Fibroblast of pulmonary artery (primary cell): ENCODE measurements at regions not wholly inside any gene's neighbourhood (a gene's known extent, or its start where the extent isn't known, plus 50 kb on each side); places are given as distances from the start of the nearest gene placed in this dataset.

ENCODE experiments used
- DNase-seq: peaks from one replicate; pipeline ENCODE4 v3.0.0-alpha.2; 2010; ENCODE audit warnings: low read depth
- H3K4me3 ChIP-seq: replicated peaks from 2 replicates; pipeline ENCODE4 v1.5.1; 2011; ENCODE audit warnings: low read depth, mild to moderate bottlenecking, control low read depth, low read length, moderate library complexity
- TF ChIP-seq, protein P1 (sequence below): IDR thresholded peaks from 2 replicates; pipeline ENCODE4 v1.5.1; 2011; ENCODE audit warnings: mild to moderate bottlenecking, control low read depth, low read length, inconsistent platforms; ENCODE audit errors: missing control alignments

DNA sequence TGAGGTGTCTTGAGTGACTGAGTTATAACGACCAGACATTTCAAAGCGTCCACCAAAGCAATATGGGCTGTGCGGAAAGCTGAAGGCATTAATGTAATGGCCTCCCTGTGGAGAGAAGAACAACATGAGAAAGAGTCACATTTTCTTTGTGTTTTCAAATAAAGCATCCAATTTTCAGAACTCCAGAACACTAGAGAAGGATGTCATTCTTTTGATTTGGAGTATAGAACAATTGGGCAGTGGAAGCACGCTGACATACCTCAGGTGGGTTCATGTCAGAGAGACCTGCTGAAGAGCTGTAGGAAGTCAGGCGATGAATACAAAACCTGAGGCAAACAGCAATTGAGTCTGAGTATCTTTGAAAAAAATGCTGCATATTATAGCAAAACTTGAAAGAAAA is 556.5 kb downstream of the GABRG2 start:
- TF ChIP-seq, protein P1, sequence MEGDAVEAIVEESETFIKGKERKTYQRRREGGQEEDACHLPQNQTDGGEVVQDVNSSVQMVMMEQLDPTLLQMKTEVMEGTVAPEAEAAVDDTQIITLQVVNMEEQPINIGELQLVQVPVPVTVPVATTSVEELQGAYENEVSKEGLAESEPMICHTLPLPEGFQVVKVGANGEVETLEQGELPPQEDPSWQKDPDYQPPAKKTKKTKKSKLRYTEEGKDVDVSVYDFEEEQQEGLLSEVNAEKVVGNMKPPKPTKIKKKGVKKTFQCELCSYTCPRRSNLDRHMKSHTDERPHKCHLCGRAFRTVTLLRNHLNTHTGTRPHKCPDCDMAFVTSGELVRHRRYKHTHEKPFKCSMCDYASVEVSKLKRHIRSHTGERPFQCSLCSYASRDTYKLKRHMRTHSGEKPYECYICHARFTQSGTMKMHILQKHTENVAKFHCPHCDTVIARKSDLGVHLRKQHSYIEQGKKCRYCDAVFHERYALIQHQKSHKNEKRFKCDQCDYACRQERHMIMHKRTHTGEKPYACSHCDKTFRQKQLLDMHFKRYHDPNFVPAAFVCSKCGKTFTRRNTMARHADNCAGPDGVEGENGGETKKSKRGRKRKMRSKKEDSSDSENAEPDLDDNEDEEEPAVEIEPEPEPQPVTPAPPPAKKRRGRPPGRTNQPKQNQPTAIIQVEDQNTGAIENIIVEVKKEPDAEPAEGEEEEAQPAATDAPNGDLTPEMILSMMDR = no peak

DNA sequence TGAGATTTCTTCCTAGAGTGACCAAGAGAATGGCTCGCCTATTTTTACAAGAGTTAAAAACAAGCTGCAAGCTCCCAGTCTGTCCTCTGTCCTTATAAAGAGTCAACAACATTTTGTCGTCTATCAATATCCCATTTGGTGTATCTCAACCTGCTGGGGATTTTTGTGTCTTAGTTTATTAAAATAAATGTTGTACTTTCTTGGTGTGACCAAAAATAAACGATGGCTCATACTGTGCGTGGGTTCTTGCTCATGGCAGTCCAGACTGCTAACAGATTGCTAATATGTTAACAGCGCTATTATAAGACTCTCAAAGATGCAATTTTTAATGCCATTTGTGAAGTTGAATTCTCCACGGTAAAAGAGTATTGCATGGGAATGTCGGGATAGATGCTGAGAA is 569.9 kb downstream of the GABRG2 start:
- H3K4me3 ChIP-seq = no peak overlapping the region
- no peak for DNase-seq
- TF ChIP-seq, protein P1 = no peak

More for the DNA sequence above, 556.5 kb downstream of the GABRG2 start:
- no peak overlapping the region for H3K4me3 ChIP-seq
- DNase-seq = no peak

DNA sequence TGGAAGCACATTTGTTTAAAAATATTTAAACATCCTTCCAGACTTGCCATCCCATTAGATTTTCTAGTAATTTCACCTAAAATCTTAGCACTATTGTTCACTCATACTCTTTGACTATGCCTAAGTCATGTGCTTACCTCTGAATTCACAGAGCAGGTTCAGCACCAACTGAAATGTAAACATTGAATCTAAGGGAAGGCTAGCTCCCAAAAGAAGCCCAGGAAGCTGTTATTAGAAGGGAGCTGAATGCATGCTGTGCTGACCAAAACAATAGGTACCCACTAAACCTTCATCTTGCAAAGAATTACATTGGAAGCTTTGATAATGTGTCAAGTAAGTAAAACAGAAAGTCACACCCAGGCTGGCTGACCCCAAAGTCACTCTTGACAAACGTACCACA is 571.3 kb downstream of the GABRG2 start:
- no peak overlapping the region for H3K4me3 ChIP-seq
- TF ChIP-seq, protein P1 = no peak
- no peak for DNase-seq

DNA sequence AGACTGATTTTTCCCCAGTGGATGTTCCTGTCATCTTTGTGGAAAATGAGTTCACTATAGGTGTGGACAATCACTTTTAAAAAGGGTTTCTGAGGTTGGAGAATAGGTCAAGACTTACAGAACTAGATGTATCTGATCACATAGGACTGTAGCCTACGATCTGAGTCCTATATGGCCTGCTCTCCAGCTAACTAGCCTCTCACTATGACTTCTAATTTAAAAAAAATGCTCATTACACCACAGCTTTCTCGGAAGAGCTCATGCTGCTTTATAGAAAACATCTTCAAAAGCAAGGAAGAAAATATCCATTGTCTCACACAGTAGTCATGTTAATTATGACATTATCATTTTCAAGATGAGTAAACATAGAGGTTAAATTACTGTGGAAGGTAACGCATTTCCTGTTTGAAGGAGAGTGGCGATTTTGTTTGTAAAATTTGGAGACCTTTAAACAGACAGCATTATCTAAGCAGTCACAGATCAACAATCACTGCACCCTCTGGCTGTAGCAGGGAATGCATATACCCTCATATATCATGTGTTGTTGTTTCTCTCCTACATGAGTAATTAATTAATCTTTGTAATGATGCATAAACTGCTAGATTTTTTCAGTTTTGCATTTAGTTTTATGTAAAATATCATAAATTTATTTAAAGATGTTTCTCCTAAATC is 573.7 kb downstream of the GABRG2 start:
- TF ChIP-seq, protein P1 = no peak
- no peak overlapping the region for H3K4me3 ChIP-seq
- no peak for DNase-seq

DNA sequence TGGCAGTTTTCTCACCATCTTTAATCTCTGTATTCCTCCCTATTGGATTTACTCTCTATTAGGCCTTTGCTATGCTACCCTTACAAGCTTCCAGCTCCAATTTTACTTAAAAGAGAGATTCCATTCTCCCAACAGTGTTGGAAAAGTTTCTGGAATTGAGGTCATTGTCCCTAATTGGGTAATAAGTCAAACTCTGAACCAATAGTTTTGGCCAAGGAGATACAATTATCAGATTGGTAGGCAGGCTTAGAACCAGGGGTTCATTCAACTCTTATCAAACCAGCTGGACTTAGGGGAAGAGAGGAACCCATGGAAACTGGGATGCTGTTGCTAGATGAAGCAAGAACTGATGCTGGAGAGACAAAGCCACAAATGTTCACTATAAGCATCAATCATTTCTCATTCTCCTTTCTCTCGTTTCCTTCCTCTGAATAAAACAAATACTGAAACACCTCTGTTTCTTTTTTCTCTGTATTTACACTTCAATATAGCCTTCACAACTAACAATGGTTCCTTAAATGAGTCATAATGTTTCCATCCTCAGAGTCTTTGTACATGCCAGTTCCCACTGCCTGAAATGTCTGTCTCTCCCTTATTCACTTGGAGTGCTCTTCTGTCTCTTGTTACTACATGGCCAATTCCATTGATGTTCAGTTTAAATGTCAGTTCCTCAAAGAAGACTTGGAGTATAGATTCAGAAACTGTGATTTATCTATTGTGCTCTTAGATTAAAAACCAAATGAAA is 587.3 kb downstream of the GABRG2 start:
- H3K4me3 ChIP-seq = no peak overlapping the region
- no peak for DNase-seq
- TF ChIP-seq, protein P1 = no peak

DNA sequence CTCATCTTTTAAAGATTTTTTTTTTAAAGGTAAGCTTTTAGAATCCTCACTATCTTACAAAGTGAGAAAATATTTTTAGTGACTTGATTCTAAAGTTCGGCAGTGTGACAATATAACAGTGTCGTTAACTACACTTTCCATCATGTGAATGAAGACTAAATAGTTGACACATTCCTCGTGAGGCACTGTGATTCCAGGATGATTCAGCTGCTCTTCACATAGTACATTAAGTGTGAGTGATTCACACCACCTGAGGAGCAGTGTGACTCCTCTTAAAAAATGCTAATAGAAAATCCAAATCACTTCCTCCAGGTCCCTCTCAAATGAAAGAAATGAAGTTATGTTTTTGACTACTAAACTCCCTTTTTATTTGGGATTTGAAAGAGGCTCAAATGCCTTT is 589.5 kb downstream of the GABRG2 start:
- no peak overlapping the region for H3K4me3 ChIP-seq
- no peak for DNase-seq
- TF ChIP-seq, protein P1 = no peak
